HG03095 (cell line): ENCODE measurements at regions not wholly inside any gene's neighbourhood (a gene's known extent, or its start where the extent isn't known, plus 50 kb on each side); places are given as distances from the start of the nearest gene placed in this dataset.
A peak's percentile ranks its signal among the peaks of the same experiment; 100 is the strongest.

Experiments
- ATAC-seq: cut with Tn5 transposase; IDR thresholded peaks from one replicate; pipeline ENCODE4 v1.9.1; 2021; ENCODE audit warnings: moderate library complexity; ENCODE audit not compliant: unreplicated experiment

DNA sequence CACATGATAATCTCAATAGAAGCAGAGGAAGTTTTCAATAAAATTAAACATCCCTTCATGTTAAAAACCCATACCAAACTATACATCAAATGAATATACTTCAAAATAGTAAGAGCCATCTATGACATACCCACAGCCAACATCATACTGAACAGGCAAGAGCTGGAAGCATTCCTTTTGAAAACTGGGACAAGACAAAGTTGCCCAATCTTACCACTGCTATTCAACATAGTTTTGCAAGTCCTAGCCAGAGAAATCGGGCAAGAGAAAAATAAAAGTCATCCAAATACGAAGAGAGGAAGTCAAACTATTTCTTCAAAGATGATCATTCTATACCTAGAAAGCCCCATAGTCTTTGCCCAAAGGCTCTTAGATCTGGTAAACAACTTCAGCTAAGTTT, 454.7 kb upstream of the PRICKLE1 start:
- no peak for ATAC-seq

DNA sequence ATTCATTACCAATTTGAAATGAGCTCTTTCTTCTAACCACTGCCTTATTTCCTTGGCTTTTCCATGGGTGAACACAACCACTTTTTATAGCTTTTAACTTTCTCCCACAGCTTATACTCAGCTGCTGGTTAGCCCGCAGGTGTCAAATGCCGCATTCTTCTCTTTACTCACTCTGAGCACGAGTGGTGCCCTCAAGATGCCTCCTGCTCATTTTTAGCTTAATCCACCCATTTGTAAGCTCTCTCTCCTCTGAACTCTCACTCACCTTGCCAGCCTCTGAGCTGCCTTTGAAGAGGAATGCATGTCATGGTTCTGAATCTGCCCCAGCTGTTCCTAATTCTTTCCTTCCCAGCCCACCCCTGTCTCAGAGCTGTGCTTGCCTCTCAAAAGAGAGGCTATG, 449.4 kb upstream of the PRICKLE1 start:
- ATAC-seq, result no peak

- ATAC-seq, result no peak
These were observed 440.4 kb upstream of the PRICKLE1 start for GRCh38 chr12:43029971-43030370.

- ATAC-seq, result no peak
These were observed 439.3 kb upstream of the PRICKLE1 start for GRCh38 chr12:43028826-43029225.

- ATAC-seq, result no peak
These were observed 433.3 kb upstream of the PRICKLE1 start for GRCh38 chr12:43022838-43023237.

GRCh38 chr12:43015090-43015737, 425.7 kb upstream of the PRICKLE1 start:
- no peak for ATAC-seq

DNA sequence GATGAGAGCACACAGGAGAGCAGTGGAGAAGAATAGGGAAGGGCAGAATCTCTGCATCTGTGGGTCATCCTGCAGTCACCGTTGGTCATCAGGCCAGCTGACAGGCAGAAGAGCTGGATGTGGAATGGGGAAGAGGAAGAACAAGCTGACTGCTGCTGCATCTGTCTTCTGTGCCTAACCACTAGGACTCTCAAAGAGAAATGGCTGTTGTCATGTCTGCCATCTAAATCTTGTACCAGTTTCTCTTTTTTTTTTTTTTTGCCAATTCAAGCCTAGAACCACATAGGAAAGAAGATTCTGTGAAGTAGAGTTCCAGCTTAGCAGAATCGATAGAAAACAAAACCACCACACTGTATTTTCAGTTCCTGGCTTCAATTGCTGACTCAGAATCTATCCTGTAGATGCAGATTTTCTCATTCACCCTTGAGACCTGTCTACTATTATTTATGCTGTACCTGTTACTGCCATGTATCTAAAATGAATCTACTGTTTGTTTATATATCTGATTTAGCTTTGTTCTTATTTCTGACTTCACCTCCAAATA, 421.9 kb upstream of the PRICKLE1 start:
- peak; percentile 83 for ATAC-seq

- ATAC-seq, result no peak
These were observed 420.3 kb upstream of the PRICKLE1 start for GRCh38 chr12:43009846-43010240.

DNA sequence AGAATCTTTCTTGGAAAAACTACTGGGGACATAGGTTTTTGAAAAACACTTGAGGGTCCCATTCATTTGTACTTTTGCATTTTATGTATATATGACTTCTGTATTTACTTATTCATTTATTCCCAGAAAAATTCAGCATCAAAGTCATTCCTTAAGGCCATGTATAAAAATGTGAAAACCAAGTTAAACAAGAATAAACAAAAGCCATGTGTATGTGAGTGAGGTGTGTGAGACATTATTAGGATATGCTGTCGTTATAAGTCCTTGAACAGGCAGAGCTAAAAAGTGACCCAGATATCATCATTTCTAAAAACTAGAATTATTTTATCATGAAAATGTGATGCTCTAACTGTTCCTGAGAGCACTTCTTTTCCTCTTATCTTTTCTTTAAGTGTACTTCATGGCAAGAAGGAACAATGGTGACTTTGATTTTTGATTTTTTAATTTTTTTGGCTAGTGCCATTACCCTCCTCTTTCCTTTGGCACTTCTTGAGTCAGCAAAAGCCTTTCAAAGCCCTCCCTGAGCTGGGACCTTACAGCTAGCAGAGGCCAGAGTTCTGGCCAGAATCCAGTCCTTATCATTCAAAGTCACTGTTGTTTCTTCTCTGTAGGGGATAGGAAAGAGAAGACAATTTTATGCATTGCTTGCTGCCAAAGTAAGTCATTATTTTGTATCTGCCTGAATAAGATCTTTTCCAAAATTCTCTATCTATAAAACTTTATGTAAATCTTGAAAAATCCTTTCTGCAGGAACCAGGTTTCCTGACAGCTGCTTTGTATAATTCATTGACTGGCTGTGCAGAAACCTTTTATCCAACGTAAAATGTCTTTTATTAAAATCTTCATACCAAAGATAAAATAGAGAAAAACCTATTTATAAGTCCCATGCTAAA, 419.7 kb upstream of the PRICKLE1 start:
- ATAC-seq, result no peak

DNA sequence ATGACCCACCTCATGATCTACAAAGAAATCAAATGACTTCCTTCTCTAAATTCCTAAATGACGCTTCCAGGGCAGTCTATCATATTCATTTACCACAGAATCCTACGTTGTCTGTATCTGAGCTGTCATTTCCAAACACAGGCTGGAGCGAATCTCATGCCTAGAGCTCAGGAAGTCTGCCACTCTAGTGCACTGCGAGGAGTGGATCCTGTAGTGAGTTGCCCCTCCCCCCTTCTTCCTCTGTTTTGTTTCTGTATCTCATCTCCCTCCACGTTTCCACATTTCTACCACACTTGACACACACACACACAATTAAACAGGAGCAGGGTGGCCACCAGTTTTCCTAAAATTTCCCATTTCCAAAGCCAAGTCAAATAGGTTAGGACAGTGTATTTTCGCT, 415.4 kb upstream of the PRICKLE1 start:
- no peak for ATAC-seq

- ATAC-seq, result no peak
These were observed 414.6 kb upstream of the PRICKLE1 start for GRCh38 chr12:43004141-43004540.

GRCh38 chr12:42996869-42997431, 407.4 kb upstream of the PRICKLE1 start:
- no peak for ATAC-seq

GRCh38 chr12:42992826-42993225, 403.3 kb upstream of the PRICKLE1 start:
- ATAC-seq, result no peak

GRCh38 chr12:42990387-42990786, 400.8 kb upstream of the PRICKLE1 start:
- no peak for ATAC-seq

DNA sequence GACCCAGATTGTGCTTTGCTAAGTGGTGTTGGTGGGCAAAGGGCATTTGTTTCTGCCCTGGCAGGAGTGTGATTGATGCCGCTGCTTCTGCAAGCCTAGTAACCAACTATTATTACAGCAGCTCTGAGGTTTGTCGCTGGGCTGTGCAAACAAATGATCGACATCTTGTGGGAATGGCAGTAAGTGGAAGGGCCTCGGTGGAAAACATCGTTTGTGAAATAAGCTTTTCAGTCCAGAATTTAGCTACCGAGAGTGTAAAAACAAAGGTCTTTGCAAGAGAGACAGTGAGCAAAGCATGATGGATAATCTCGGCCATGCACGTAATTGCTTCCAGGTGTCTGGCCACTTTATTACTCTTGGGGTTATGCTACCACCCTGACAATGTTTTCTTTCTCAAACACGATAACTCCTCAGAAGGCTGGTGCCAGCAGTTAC, 397.7 kb upstream of the PRICKLE1 start:
- no peak for ATAC-seq

GRCh38 chr12:42985506-42985905, 396.0 kb upstream of the PRICKLE1 start:
- ATAC-seq, result no peak

- ATAC-seq, result no peak
These were observed 393.3 kb upstream of the PRICKLE1 start for GRCh38 chr12:42982828-42983227.

DNA sequence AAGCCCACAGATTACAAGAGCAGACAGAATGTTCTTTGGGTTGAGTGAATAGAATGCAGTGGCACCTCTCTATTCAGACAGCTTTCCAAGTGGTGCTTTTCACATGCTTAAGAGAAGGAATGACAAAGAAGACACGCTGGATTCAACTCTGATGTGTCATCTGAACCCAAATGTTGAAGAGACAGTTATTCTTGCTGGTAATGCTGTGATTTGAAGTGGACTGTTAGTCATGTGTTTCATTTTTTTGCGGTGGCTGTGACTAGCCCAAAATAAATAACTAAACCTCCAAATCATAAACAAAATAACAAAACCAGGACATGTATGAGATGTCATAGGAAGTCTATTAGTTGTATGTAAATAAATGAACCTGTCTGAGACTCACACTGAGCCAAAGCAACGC, 391.8 kb upstream of the PRICKLE1 start:
- ATAC-seq, result no peak

DNA sequence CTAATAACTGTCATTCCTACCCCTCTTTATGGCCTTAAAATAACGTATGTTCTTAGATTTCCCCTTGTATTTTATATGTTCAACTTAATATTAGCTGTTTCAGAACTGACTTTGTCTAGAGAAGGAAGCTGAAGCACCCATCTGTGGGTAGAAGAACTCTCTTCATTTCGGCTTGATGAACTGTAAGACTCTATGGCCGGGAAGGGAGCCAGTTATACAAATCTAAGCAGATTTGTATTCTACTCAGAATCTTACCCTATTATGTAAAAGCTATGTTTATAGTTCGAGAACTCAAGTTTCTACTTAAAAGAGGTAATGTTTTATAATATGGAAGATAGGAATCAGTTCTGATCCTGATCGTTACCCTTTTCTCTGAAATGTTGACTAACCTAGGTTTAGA, 390.9 kb upstream of the PRICKLE1 start:
- no peak for ATAC-seq

DNA sequence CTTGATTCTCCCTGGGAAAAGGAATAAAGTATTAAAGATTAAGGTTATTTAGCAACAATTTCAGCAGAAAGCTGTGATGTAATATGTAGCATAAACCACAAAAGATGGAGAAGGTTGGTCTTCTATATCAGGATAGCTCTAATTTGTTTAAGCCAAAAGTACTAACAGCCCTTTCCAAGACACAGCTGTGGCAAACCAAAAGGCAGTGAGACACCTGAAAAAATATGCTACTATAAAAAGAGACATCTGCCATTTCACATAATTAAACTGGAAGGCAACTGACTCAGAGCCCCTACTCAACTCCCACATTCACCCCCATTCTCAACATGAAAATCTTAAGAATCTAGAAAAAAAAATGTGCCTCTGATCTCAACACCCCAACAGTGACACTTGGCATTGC, 390.2 kb upstream of the PRICKLE1 start:
- no peak for ATAC-seq

DNA sequence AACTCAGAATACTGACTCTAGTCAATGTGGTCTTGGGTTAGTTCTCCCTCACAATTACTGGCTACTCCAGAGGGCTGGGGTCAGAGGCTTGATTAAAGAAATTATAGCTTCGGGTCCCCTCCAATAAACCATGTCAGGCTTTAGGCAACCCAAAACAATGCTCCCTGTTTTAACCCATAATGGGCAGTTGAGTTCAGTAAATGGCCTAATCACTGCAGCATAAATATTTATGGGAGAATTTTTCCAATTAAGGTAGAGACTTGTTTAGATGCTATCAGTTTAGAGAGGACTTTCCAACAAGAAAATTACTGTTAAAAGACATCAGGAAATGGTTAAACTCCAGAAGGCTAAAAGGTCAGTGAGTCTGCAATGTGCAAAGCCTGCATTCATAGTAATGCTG, 389.2 kb upstream of the PRICKLE1 start:
- no peak for ATAC-seq
